Epidermal melanocyte (primary cell): ENCODE measurements at regions not wholly inside any gene's neighbourhood (a gene's known extent, or its start where the extent isn't known, plus 50 kb on each side); places are given as distances from the start of the nearest gene placed in this dataset.

Experiments used
- DNase-seq: peaks from one replicate; pipeline ENCODE4 v3.0.0; 2011; ENCODE audit warnings: low spot score; ENCODE audit not compliant: insufficient read length

GRCh38 chr2:12338946-12339697, 377.6 kb upstream of the TRIB2 start:
- no peak for DNase-seq

- DNase-seq, result peak; percentile 90
These were observed 376.6 kb upstream of the TRIB2 start for GRCh38 chr2:12340164-12340563.

GRCh38 chr2:12341215-12341614, 375.5 kb upstream of the TRIB2 start:
- DNase-seq, result no peak

- no peak for DNase-seq
These were observed 374.8 kb upstream of the TRIB2 start for GRCh38 chr2:12341920-12342319.

GRCh38 chr2:12343141-12343540, 373.6 kb upstream of the TRIB2 start:
- no peak for DNase-seq

- DNase-seq, result no peak
These were observed 369.7 kb upstream of the TRIB2 start for GRCh38 chr2:12347066-12347493.

GRCh38 chr2:12348216-12348615, 368.5 kb upstream of the TRIB2 start:
- no peak for DNase-seq

- no peak for DNase-seq
These were observed 365.9 kb upstream of the TRIB2 start for GRCh38 chr2:12350821-12351220.

- DNase-seq, result no peak
These were observed 363.8 kb upstream of the TRIB2 start for GRCh38 chr2:12352889-12353288.

GRCh38 chr2:12361506-12361905, 355.2 kb upstream of the TRIB2 start:
- DNase-seq, result no peak

GRCh38 chr2:12363138-12363537, 353.6 kb upstream of the TRIB2 start:
- no peak for DNase-seq

GRCh38 chr2:12363569-12363968, 353.2 kb upstream of the TRIB2 start:
- no peak for DNase-seq

- DNase-seq, result no peak
These were observed 347.2 kb upstream of the TRIB2 start for GRCh38 chr2:12369566-12369965.

- no peak for DNase-seq
These were observed 340.7 kb upstream of the TRIB2 start for GRCh38 chr2:12376025-12376424.

GRCh38 chr2:12379143-12379542, 337.6 kb upstream of the TRIB2 start:
- no peak for DNase-seq

- DNase-seq, result no peak
These were observed 335.0 kb upstream of the TRIB2 start for GRCh38 chr2:12381543-12382325.

- no peak for DNase-seq
These were observed 334.4 kb upstream of the TRIB2 start for GRCh38 chr2:12382366-12382765.

GRCh38 chr2:12389344-12390045, 327.2 kb upstream of the TRIB2 start:
- peak; percentile 39 for DNase-seq

GRCh38 chr2:12391116-12391515, 325.6 kb upstream of the TRIB2 start:
- no peak for DNase-seq

GRCh38 chr2:12396699-12397098, 320.0 kb upstream of the TRIB2 start:
- no peak for DNase-seq

- DNase-seq, result no peak
These were observed 318.9 kb upstream of the TRIB2 start for GRCh38 chr2:12397854-12398253.

- no peak for DNase-seq
These were observed 317.5 kb upstream of the TRIB2 start for GRCh38 chr2:12399240-12399639.
